Nephron progenitor cell (in vitro differentiated cells): ENCODE measurements at regions not wholly inside any gene's neighbourhood (a gene's known extent, or its start where the extent isn't known, plus 50 kb on each side); places are given as distances from the start of the nearest gene placed in this dataset.
A peak's percentile ranks its signal among the peaks of the same experiment; 100 is the strongest.

ENCODE experiments used
- DNase-seq: peaks from one replicate; pipeline ENCODE4 v3.0.0; 2021
- H3K27ac Mint-ChIP-seq: 2 replicates; pipeline ENCODE4 v1.8.0; 2021; ENCODE audit warnings: mild to moderate bottlenecking, moderate library complexity, mixed read lengths
- H3K27me3 Mint-ChIP-seq: 2 replicates; pipeline ENCODE4 v1.8.0; 2021; ENCODE audit warnings: mild to moderate bottlenecking, low read depth, mixed read lengths; ENCODE audit not compliant: poor library complexity
- H3K36me3 Mint-ChIP-seq: 2 replicates; pipeline ENCODE4 v1.8.0; 2021; ENCODE audit warnings: low read depth, mixed read lengths
- H3K4me1 Mint-ChIP-seq: 2 replicates; pipeline ENCODE4 v1.8.0; 2021; ENCODE audit warnings: mixed read lengths
- H3K4me3 Mint-ChIP-seq: 2 replicates; pipeline ENCODE4 v1.8.0; 2021; ENCODE audit warnings: mild to moderate bottlenecking, moderate library complexity, mixed read lengths
- H3K9me3 Mint-ChIP-seq: 2 replicates; pipeline ENCODE4 v1.8.0; 2021; ENCODE audit warnings: mild to moderate bottlenecking, moderate library complexity, mixed read lengths
- CTCF ChIP-seq: fragments of 200-600 bp; sonication (generic); IDR thresholded peaks from 2 replicates; pipeline ENCODE4 v1.5.0; 2021; ENCODE audit warnings: antibody characterized with exemption

- no peak for TF ChIP-seq CTCF
- Mint-ChIP-seq H3K36me3 (peaks cover 4% of the 10 kb centered on the region), H3K4me1 (peaks cover 41% of the 10 kb centered on the region), H3K4me3 (no peak overlapping the region), H3K27me3 (peaks cover 2% of the 10 kb centered on the region), H3K9me3 (peaks cover 5% of the 10 kb centered on the region), H3K27ac (no peak overlapping the region)
- no peak for DNase-seq
These were observed 267.1 kb downstream of the TBC1D4 start for GRCh38 chr13:75214846-75215245.

DNA sequence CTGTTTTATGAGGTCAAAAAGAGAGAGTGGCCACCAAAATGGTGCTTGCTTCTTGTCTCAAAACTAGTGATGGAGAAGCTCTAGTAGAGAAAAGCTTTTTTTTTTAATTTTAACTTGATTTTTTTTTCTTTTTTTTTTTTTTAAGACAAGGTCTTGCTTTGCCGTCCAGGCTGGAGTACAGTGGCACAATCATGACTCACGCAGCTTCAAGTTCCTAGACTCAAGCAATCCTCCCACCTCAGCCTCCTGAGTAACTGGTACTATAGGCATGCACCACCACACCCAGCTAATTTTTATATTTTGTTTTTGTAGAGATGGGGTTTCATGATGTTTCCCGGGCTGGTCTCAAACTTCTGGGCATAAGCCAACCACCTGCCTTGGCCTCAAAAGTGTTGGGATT lies 279.0 kb downstream of the TBC1D4 start:
- H3K27ac Mint-ChIP-seq, result no peak overlapping the region
- H3K4me3 Mint-ChIP-seq, result no peak overlapping the region
- peaks cover 24% of the 10 kb centered on the region for H3K4me1 Mint-ChIP-seq
- no peak for TF ChIP-seq CTCF
- no peak for DNase-seq
- peaks cover 3% of the 10 kb centered on the region for H3K27me3 Mint-ChIP-seq
- peaks cover 6% of the 10 kb centered on the region for H3K36me3 Mint-ChIP-seq
- peaks cover 18% of the 10 kb centered on the region for H3K9me3 Mint-ChIP-seq

- peaks cover 3% of the 10 kb centered on the region for H3K27me3 Mint-ChIP-seq
- no peaks in the 10 kb centered on the region for H3K9me3 Mint-ChIP-seq
- no peak for DNase-seq
- no peak for TF ChIP-seq CTCF
- H3K27ac Mint-ChIP-seq, result peak overlapping the region; percentile 28
- H3K4me1 Mint-ChIP-seq, result peaks cover 54% of the 10 kb centered on the region
- no peak overlapping the region for H3K4me3 Mint-ChIP-seq
- no peaks in the 10 kb centered on the region for H3K36me3 Mint-ChIP-seq
These were observed 284.2 kb downstream of the TBC1D4 start for GRCh38 chr13:75197803-75198202.

DNA sequence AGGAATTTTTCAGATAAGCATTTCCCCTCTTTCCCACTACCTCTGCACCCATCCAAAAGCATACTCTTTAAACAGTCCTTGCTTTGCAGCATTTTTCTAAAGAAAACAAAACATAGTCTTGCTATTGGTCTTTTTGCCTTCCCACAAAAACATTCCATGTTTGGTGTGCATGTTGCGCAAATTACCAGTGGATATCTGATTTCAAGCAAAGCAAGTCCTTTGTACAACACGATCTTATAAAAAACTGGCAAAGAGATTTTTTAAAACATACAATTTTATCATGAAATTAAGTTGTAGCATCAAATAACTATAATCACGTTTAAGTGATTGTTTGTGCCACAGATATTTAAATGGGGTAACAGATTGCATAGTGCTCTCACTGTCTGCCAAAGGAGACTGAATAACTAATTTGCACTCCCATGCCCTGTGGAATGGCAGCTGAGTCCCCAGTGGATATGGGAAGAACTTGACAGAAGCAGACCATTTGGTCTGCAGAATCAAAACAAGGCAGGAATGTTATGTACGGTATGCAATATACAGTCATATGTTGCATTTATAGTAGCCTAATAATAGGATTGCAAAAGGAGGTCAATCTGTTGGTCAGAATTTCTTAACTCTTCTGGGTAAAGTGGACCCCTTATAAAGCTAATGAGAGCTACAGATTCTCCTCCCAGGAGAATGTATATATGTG lies 285.7 kb downstream of the TBC1D4 start:
- Mint-ChIP-seq H3K27me3 (peaks cover 3% of the 10 kb centered on the region), H3K27ac (peak overlapping the region; percentile 82), H3K4me3 (no peak overlapping the region), H3K9me3 (no peaks in the 10 kb centered on the region), H3K36me3 (no peaks in the 10 kb centered on the region), H3K4me1 (peaks cover 54% of the 10 kb centered on the region)
- TF ChIP-seq CTCF, result no peak
- DNase-seq, result no peak

GRCh38 chr13:75195495-75196146 lies 286.3 kb downstream of the TBC1D4 start:
- no peak for TF ChIP-seq CTCF
- no peaks in the 10 kb centered on the region for H3K36me3 Mint-ChIP-seq
- DNase-seq, result peak; percentile 20
- peaks cover 3% of the 10 kb centered on the region for H3K27me3 Mint-ChIP-seq
- no peak overlapping the region for H3K4me3 Mint-ChIP-seq
- peaks cover 50% of the 10 kb centered on the region for H3K4me1 Mint-ChIP-seq
- no peaks in the 10 kb centered on the region for H3K9me3 Mint-ChIP-seq
- H3K27ac Mint-ChIP-seq, result peak overlapping the region; percentile 82
